ENCODE measurements at regions not wholly inside any gene's neighbourhood (a gene's known extent, or its start where the extent isn't known, plus 50 kb on each side); places are given as distances from the start of the nearest gene placed in this dataset.
A peak's percentile ranks its signal among the peaks of the same experiment; 100 is the strongest.

DNA sequence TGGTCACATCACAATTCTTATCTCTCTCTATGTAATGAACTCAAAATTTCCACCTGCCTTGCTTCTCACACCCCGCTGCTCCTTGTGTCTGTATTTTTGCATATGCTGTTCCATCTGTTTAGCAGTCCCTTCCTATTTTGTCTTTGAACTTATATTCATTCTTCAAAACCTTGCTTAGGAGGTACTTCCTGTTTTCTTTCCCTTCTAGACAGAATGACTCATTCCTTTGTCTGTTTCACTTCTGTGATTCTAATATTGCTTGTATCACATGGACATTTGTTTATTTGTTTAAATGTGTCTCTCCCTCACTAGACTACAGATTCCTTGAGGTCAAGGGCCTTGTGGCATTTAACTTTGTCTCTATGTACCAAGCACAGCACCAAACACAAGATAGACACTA lies 424.2 kb downstream of the ETNK1 start (continued):
- TF ChIP-seq, protein P1, sequence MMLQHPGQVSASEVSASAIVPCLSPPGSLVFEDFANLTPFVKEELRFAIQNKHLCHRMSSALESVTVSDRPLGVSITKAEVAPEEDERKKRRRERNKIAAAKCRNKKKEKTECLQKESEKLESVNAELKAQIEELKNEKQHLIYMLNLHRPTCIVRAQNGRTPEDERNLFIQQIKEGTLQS (IDR thresholded peaks at IDR 0.05; ENCODE audit: borderline replicate concordance, extremely low read depth, low read depth, low read length), result no peak
- TF ChIP-seq E4F1 (IDR thresholded peaks at IDR 0.05; ENCODE audit: borderline replicate concordance, partially characterized antibody) (no peak), MLLT1 (IDR thresholded peaks at IDR 0.05) (no peak), ATF7 (IDR thresholded peaks at IDR 0.05; ENCODE audit: low read depth) (peak; percentile 37; the same call in 1 of the 2 replicates), ZBED1 (IDR thresholded peaks at IDR 0.05; ENCODE audit: borderline replicate concordance) (no peak), FOXK2 (IDR thresholded peaks at IDR 0.05) (no peak), CHD1 (IDR thresholded peaks at IDR 0.05; ENCODE audit: low read depth, low read length) (no peak), SPI1 (IDR thresholded peaks at IDR 0.05; ENCODE audit: borderline replicate concordance, insufficient read depth, low read depth, low read length) (peak; percentile 28; the same call in 1 of the 2 replicates)

- H3K36me3 ChIP-seq (ENCODE audit: control insufficient read depth in 2 of 2, insufficient read depth in 2 of 2, low read length in 1 of 2), result no peaks in the 10 kb centered on the region
- no peak overlapping the region for H3K27ac ChIP-seq (ENCODE audit: control insufficient read depth, insufficient read depth)
- no peak for DNase-seq (ENCODE audit: low read depth, low spot score)
- no peaks in the 10 kb centered on the region for H3K4me1 ChIP-seq (ENCODE audit: control insufficient read depth, insufficient read depth, low read length)
- H4K20me1 ChIP-seq (ENCODE audit: control insufficient read depth, insufficient read depth), result no peaks in the 10 kb centered on the region
- no peak overlapping the region for H3K4me3 ChIP-seq
- TF ChIP-seq, protein P2, sequence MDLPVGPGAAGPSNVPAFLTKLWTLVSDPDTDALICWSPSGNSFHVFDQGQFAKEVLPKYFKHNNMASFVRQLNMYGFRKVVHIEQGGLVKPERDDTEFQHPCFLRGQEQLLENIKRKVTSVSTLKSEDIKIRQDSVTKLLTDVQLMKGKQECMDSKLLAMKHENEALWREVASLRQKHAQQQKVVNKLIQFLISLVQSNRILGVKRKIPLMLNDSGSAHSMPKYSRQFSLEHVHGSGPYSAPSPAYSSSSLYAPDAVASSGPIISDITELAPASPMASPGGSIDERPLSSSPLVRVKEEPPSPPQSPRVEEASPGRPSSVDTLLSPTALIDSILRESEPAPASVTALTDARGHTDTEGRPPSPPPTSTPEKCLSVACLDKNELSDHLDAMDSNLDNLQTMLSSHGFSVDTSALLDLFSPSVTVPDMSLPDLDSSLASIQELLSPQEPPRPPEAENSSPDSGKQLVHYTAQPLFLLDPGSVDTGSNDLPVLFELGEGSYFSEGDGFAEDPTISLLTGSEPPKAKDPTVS (IDR thresholded peaks at IDR 0.05; ENCODE audit: low read depth, low read length), result no peak
- TF ChIP-seq SMC3 (IDR thresholded peaks at IDR 0.05; ENCODE audit: borderline replicate concordance, low read length) (peak; percentile 44; the same call in 1 of the 2 replicates), RAD21 (IDR thresholded peaks at IDR 0.05; ENCODE audit: insufficient read depth, low read depth, low read length) (peak; percentile 56)
- TF ChIP-seq, protein P3, sequence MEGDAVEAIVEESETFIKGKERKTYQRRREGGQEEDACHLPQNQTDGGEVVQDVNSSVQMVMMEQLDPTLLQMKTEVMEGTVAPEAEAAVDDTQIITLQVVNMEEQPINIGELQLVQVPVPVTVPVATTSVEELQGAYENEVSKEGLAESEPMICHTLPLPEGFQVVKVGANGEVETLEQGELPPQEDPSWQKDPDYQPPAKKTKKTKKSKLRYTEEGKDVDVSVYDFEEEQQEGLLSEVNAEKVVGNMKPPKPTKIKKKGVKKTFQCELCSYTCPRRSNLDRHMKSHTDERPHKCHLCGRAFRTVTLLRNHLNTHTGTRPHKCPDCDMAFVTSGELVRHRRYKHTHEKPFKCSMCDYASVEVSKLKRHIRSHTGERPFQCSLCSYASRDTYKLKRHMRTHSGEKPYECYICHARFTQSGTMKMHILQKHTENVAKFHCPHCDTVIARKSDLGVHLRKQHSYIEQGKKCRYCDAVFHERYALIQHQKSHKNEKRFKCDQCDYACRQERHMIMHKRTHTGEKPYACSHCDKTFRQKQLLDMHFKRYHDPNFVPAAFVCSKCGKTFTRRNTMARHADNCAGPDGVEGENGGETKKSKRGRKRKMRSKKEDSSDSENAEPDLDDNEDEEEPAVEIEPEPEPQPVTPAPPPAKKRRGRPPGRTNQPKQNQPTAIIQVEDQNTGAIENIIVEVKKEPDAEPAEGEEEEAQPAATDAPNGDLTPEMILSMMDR (IDR thresholded peaks at IDR 0.05 in 2 of 3, conservative IDR thresholded peaks at IDR 0.05 in 1 of 3; ENCODE audit: control insufficient read depth in 2 of 3, extremely low read depth in 1 of 3, insufficient read depth in 1 of 3, low read depth in 3 of 3, low read length in 3 of 3), result peak; percentile 25 to 44 (median 31); a peak in 4 of 6 replicates
- ChIA-PET SMC1A (ENCODE audit: uncharacterized antibody, unreplicated experiment) (interaction anchor here (0.6 kb wide), 1 partner anchor 126 kb away, joined by 3 read pairs; no protein-coding TSS in a partner anchor), POLR2A (no interaction called here), RAD21 (ENCODE audit: unreplicated experiment) (interaction anchor here (1.0 kb wide), 1 partner anchor 198 kb away, joined by 3 read pairs; no protein-coding TSS in a partner anchor), CTCF (interaction anchor here (0.7 to 3.9 kb wide), 3 partner anchors 119 to 199 kb away, joined by 4 to 14 read pairs (median 7); no protein-coding TSS in a partner anchor)
- H3K4me2 ChIP-seq (ENCODE audit: control insufficient read depth, insufficient read depth), result no peak overlapping the region
- 0% methylated on average over 4 of the region's 4 CpGs for WGBS (ENCODE audit: insufficient coverage, insufficient replicate concordance, low lambda C conversion rate, missing lambda C conversion rate)
- intact Hi-C loops (cut with micrococcal nuclease; ENCODE audit: unreplicated experiment) (loop anchor here (1.0 to 10.0 kb wide), 3 partner anchors 199 to 370 kb away; no protein-coding TSS in a partner anchor), in situ Hi-C loops (cut with MboI) (no loop called here)
- BruUV-seq (replicated peaks), result no TSS peak
- no peak for FAIRE-seq
- H2AFZ ChIP-seq (ENCODE audit: control insufficient read depth, low read depth, low read length), result no peak overlapping the region
- no peaks in the 10 kb centered on the region for H3K9me3 ChIP-seq (replicated peaks; ENCODE audit: control insufficient read depth, insufficient read depth, low read length)
- no peak overlapping the region for H3K9ac ChIP-seq (ENCODE audit: control insufficient read depth, insufficient read depth, low read length)
- peak; percentile 52; the same call in 1 of the 3 replicates for ATAC-seq
- no peaks in the 10 kb centered on the region for H3K27me3 ChIP-seq (replicated peaks in 1 of 2; ENCODE audit: control insufficient read depth in 2 of 2, insufficient read depth in 2 of 2, low read length in 1 of 2)
- H3K79me2 ChIP-seq (ENCODE audit: control insufficient read depth, insufficient read depth, low read length), result no peaks in the 10 kb centered on the region
Observed at GRCh38 chr12:23055004-23055403, 430.0 kb downstream of the ETNK1 start.
